DMS 273 (cell line): ENCODE measurements at regions not wholly inside any gene's neighbourhood (a gene's known extent, or its start where the extent isn't known, plus 50 kb on each side); places are given as distances from the start of the nearest gene placed in this dataset.

Experiments used
- DNase-seq: peaks from one replicate; lab custom pipeline; 2025; ENCODE audit not compliant: unreplicated experiment; lab: John Stamatoyannopoulos, UW

GRCh38 chr6:20313051-20313450 lies 88.6 kb upstream of the E2F3 start:
- peak; percentile 63 for DNase-seq

GRCh38 chr6:20313960-20314530 lies 87.6 kb upstream of the E2F3 start:
- DNase-seq: no peak

GRCh38 chr6:20314866-20315845 lies 86.5 kb upstream of the E2F3 start:
- no peak for DNase-seq

- DNase-seq: no peak
Observed at GRCh38 chr6:20317430-20317829, 84.2 kb upstream of the E2F3 start.

- no peak for DNase-seq
Observed at GRCh38 chr6:20318851-20319387, 82.8 kb upstream of the E2F3 start.

- no peak for DNase-seq
Observed at GRCh38 chr6:20319520-20320357, 81.9 kb upstream of the E2F3 start.

GRCh38 chr6:20325641-20326421 lies 75.8 kb upstream of the E2F3 start:
- no peak for DNase-seq

GRCh38 chr6:20326422-20326728 lies 75.3 kb upstream of the E2F3 start:
- DNase-seq: no peak

GRCh38 chr6:20327141-20327540 lies 74.5 kb upstream of the E2F3 start:
- no peak for DNase-seq

- no peak for DNase-seq
Observed at GRCh38 chr6:20328266-20328923, 73.3 kb upstream of the E2F3 start.

GRCh38 chr6:20328924-20329300 lies 72.8 kb upstream of the E2F3 start:
- no peak for DNase-seq

- DNase-seq: no peak
Observed at GRCh38 chr6:20331042-20331441, 70.6 kb upstream of the E2F3 start.

- no peak for DNase-seq
Observed at GRCh38 chr6:20331625-20332024, 70.1 kb upstream of the E2F3 start.

- DNase-seq: peak; percentile 92
Observed at GRCh38 chr6:20332441-20333006, 69.2 kb upstream of the E2F3 start.

- peak; percentile 51 for DNase-seq
Observed at GRCh38 chr6:20333721-20334269, 67.9 kb upstream of the E2F3 start.

GRCh38 chr6:20334334-20334733 lies 67.3 kb upstream of the E2F3 start:
- DNase-seq: peak; percentile 37

- DNase-seq: no peak
Observed at GRCh38 chr6:20334962-20335361, 66.7 kb upstream of the E2F3 start.

- no peak for DNase-seq
Observed at GRCh38 chr6:20335872-20336271, 65.8 kb upstream of the E2F3 start.

- DNase-seq: no peak
Observed at GRCh38 chr6:20338156-20338555, 63.5 kb upstream of the E2F3 start.
